ENCODE measurements at regions not wholly inside any gene's neighbourhood (a gene's known extent, or its start where the extent isn't known, plus 50 kb on each side); places are given as distances from the start of the nearest gene placed in this dataset.

DNA sequence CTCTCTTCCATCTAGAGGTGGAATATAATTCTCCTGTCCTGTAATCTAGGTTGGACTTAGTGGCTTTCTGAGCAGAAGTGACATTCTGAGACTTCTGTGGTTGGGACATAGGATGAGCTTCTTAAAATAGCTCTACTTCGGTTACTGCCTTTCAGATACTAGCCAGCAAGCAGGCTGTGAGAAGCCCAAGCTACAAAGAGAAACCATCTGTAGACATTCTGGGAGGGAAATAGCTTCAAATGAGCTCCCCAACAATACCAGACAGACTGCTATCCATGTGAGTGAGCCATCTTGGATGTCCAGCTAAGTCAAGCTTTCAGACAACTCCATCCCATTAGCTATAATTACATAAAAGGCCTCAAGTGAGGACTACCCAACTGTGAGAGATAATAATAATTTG is 568.9 kb downstream of the DMRTA1 start:
- Histone ChIP-seq H2AK5ac (ENCODE audit: low read depth, low read length) (no peak overlapping the region), H2BK5ac (ENCODE audit: low read depth, low read length, poor library complexity, severe bottlenecking) (no peak overlapping the region), H4K5ac (ENCODE audit: low read depth, low read length) (no peak overlapping the region), H3K56ac (ENCODE audit: extremely low read depth, insufficient read depth, low read length) (no peak overlapping the region), H3K27me3 (ENCODE audit: control insufficient read depth, insufficient read depth, low read length) (no peaks in the 10 kb centered on the region), H2BK15ac (ENCODE audit: low read depth, low read length) (no peak overlapping the region), H4K91ac (ENCODE audit: insufficient read depth, low read depth, low read length) (no peak overlapping the region), H3K4me3 (ENCODE audit: insufficient read depth, low read depth, low read length) (no peak overlapping the region), H3K4me1 (ENCODE audit: control insufficient read depth, insufficient read depth, low read length) (no peaks in the 10 kb centered on the region), H2BK120ac (ENCODE audit: low read depth, low read length) (no peak overlapping the region), H3K36me3 (ENCODE audit: control insufficient read depth, insufficient read depth, low read length) (no peaks in the 10 kb centered on the region), H3K18ac (ENCODE audit: low read depth, low read length) (no peak overlapping the region), H4K8ac (ENCODE audit: low read depth in 2 of 2, low read length in 2 of 2) (no peak overlapping the region), H3K9me1 (ENCODE audit: insufficient read depth, low read length) (no peaks in the 10 kb centered on the region), H2BK20ac (ENCODE audit: low read depth, low read length) (no peak overlapping the region), H3K4ac (ENCODE audit: low read depth, low read length) (no peak overlapping the region), H2AK9ac (replicated peaks; ENCODE audit: low read depth, low read length, poor library complexity) (no peak overlapping the region), H3K14ac (replicated peaks; ENCODE audit: low read depth, low read length) (no peak overlapping the region), H3K4me2 (ENCODE audit: low read depth, low read length) (no peak overlapping the region), H3K9me3 (ENCODE audit: control insufficient read depth, insufficient read depth, low read length) (no peaks in the 10 kb centered on the region), H3K79me1 (ENCODE audit: low read depth in 1 of 2, low read length in 2 of 2) (no peaks in the 10 kb centered on the region), H3K23ac (ENCODE audit: low read depth, low read length) (no peak overlapping the region), H2AFZ (replicated peaks; ENCODE audit: low read length, poor library complexity) (no peak overlapping the region), H3K9ac (ENCODE audit: low read depth, low read length) (no peak overlapping the region), H4K20me1 (ENCODE audit: insufficient read depth, low read length) (no peaks in the 10 kb centered on the region), H3K27ac (ENCODE audit: insufficient read depth, low read length) (no peak overlapping the region)
- CTCF ChIA-PET: no interaction called here
- no CpG with 5 or more reads among the region's 1 CpG for WGBS, 2 experiments (ENCODE audit: extremely low coverage in 2 of 2, insufficient read length in 1 of 2)
- TF ChIP-seq, protein P1, sequence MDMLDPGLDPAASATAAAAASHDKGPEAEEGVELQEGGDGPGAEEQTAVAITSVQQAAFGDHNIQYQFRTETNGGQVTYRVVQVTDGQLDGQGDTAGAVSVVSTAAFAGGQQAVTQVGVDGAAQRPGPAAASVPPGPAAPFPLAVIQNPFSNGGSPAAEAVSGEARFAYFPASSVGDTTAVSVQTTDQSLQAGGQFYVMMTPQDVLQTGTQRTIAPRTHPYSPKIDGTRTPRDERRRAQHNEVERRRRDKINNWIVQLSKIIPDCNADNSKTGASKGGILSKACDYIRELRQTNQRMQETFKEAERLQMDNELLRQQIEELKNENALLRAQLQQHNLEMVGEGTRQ (IDR thresholded peaks at IDR 0.05; ENCODE audit: low read depth, low read length): no peak
- TF ChIP-seq RAD21 (IDR thresholded peaks at IDR 0.05; ENCODE audit: low read length): no peak
- no peak for TF ChIP-seq SMC3 (IDR thresholded peaks at IDR 0.05; ENCODE audit: low read depth, low read length)
- TF ChIP-seq, protein P2, sequence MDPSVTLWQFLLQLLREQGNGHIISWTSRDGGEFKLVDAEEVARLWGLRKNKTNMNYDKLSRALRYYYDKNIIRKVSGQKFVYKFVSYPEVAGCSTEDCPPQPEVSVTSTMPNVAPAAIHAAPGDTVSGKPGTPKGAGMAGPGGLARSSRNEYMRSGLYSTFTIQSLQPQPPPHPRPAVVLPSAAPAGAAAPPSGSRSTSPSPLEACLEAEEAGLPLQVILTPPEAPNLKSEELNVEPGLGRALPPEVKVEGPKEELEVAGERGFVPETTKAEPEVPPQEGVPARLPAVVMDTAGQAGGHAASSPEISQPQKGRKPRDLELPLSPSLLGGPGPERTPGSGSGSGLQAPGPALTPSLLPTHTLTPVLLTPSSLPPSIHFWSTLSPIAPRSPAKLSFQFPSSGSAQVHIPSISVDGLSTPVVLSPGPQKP (IDR thresholded peaks at IDR 0.05; ENCODE audit: borderline replicate concordance, low read depth, low read length): no peak
- no peak for TF ChIP-seq RFX5 (IDR thresholded peaks at IDR 0.05; ENCODE audit: low read depth, low read length)
- TF ChIP-seq BHLHE40 (IDR thresholded peaks at IDR 0.05; ENCODE audit: low read depth, low read length): no peak
- in situ Hi-C loops (cut with MboI; ENCODE audit: low sequenced_read_pairs) (no loop called here), dilution Hi-C loops (cut with HindIII; ENCODE audit: low sequenced_read_pairs, unreplicated experiment) (no loop called here), intact Hi-C loops (cut with micrococcal nuclease) (no loop called here)
- no peak for DNase-seq
- no TSS peak for BruUV-seq (replicated peaks)
- no peak for ATAC-seq (ENCODE audit: low read depth)
- POLR2A ChIA-PET (ENCODE audit: unreplicated experiment): no interaction called here

Measured in IMR-90 (cell line).